Neuronal stem cell (in vitro differentiated cells): ENCODE measurements at regions not wholly inside any gene's neighbourhood (a gene's known extent, or its start where the extent isn't known, plus 50 kb on each side); places are given as distances from the start of the nearest gene placed in this dataset.

ENCODE experiments used
- DNase-seq: peaks from one replicate; pipeline ENCODE4 v3.0.0-alpha.2; 2013; ENCODE audit warnings: low spot score
- H2AFZ ChIP-seq: one replicate; pipeline ENCODE4 v1.6.1; 2013; ENCODE audit warnings: mild to moderate bottlenecking, low read length, inconsistent platforms
- H2AK5ac ChIP-seq: 2 replicates; pipeline ENCODE4 v1.6.1; 2013; ENCODE audit warnings: low read depth, mild to moderate bottlenecking, inconsistent platforms, low read length, moderate library complexity, mixed read lengths
- H2BK120ac ChIP-seq: 2 replicates; pipeline ENCODE4 v1.6.1; 2013; ENCODE audit warnings: low read depth, mild to moderate bottlenecking, inconsistent platforms, low read length, moderate library complexity, mixed read lengths
- H2BK12ac ChIP-seq: one replicate; pipeline ENCODE4 v1.6.1; 2013; ENCODE audit warnings: low read length, inconsistent platforms
- H2BK15ac ChIP-seq: 2 replicates; pipeline ENCODE4 v1.6.1; 2013; ENCODE audit warnings: mild to moderate bottlenecking, low read length, inconsistent platforms, mixed read lengths
- H2BK5ac ChIP-seq: one replicate; pipeline ENCODE4 v1.6.1; 2013; ENCODE audit warnings: inconsistent platforms, mild to moderate bottlenecking, low read length, moderate library complexity
- H3K14ac ChIP-seq: one replicate; pipeline ENCODE4 v1.6.1; 2013; ENCODE audit warnings: low read length, inconsistent platforms
- H3K18ac ChIP-seq: 2 replicates; pipeline ENCODE4 v1.6.1; 2013; ENCODE audit warnings: low read length, inconsistent platforms
- H3K23ac ChIP-seq: 2 replicates; pipeline ENCODE4 v1.6.1; 2013; ENCODE audit warnings: low read depth, mild to moderate bottlenecking, mixed read lengths, low read length, inconsistent platforms; ENCODE audit not compliant: poor library complexity
- H3K27ac ChIP-seq: replicated peaks from 3 replicates; pipeline ENCODE4 v1.5.1; 2013; ENCODE audit warnings: low read length, inconsistent platforms
- H3K27me3 ChIP-seq, 3 experiments: 2 replicates each; pipeline ENCODE4 v1.6.1; 2013; ENCODE audit warnings: low read length in 3 of 3, mild to moderate bottlenecking in 2 of 3, inconsistent platforms in 1 of 3, low read depth in 1 of 3, mixed read lengths in 1 of 3, moderate library complexity in 1 of 3; ENCODE audit not compliant: control insufficient read depth in 3 of 3, insufficient read depth in 3 of 3
- H3K36me3 ChIP-seq, 2 donors: replicated peaks in 1 of 2; 2 replicates each; pipeline ENCODE4 v1.6.1; 2013; ENCODE audit warnings: low read length in 2 of 2; ENCODE audit not compliant: control insufficient read depth in 2 of 2, insufficient read depth in 2 of 2
- H3K4ac ChIP-seq: 2 replicates; pipeline ENCODE4 v1.6.1; 2013; ENCODE audit warnings: inconsistent platforms, mild to moderate bottlenecking, low read length, moderate library complexity
- H3K4me1 ChIP-seq, 2 donors: 1 replicate in 1 of 2; 2 replicates in 1 of 2; pipeline ENCODE4 v1.6.1; 2013; ENCODE audit warnings: low read length in 2 of 2, low read depth in 1 of 2; ENCODE audit not compliant: control insufficient read depth in 2 of 2, insufficient read depth in 1 of 2
- H3K4me2 ChIP-seq: one replicate; pipeline ENCODE4 v1.6.1; 2013; ENCODE audit warnings: mild to moderate bottlenecking, low read length, inconsistent platforms; ENCODE audit not compliant: insufficient read depth, poor library complexity, severe bottlenecking
- H3K4me3 ChIP-seq, 2 donors: 2 replicates each; pipeline ENCODE4 v1.5.1; 2013; ENCODE audit warnings: low read length in 2 of 2, mild to moderate bottlenecking in 2 of 2, inconsistent platforms in 1 of 2, moderate library complexity in 1 of 2
- H3K79me1 ChIP-seq: one replicate; pipeline ENCODE4 v1.6.1; 2013; ENCODE audit warnings: low read depth, mild to moderate bottlenecking, inconsistent platforms, low read length, moderate library complexity
- H3K9ac ChIP-seq: one replicate; pipeline ENCODE4 v1.6.1; 2013; ENCODE audit warnings: mild to moderate bottlenecking, low read depth, low read length, inconsistent platforms; ENCODE audit not compliant: poor library complexity
- H3K9me3 ChIP-seq, 2 donors: replicated peaks in 1 of 2; 2 replicates each; pipeline versions ENCODE3 to v1.6.1; 2013; ENCODE audit warnings: low read length in 2 of 2, mild to moderate bottlenecking in 2 of 2, inconsistent platforms in 1 of 2, low read depth in 1 of 2, mixed read lengths in 1 of 2, moderate library complexity in 1 of 2; ENCODE audit not compliant: control insufficient read depth in 2 of 2, insufficient read depth in 1 of 2
- H4K8ac ChIP-seq: one replicate; pipeline ENCODE4 v1.6.1; 2013; ENCODE audit warnings: low read depth, mild to moderate bottlenecking, inconsistent platforms, low read length, moderate library complexity
- H4K91ac ChIP-seq: one replicate; pipeline ENCODE4 v1.6.1; 2013; ENCODE audit warnings: low read length, low read depth, mild to moderate bottlenecking, inconsistent platforms; ENCODE audit not compliant: poor library complexity
- WGBS, 2 donors: extraction: QIAGEN DNeasy Blood & Tissue Kit; methylation state at CpG; one replicate each; pipeline ENCODE4 v1.1.7; 2013; ENCODE audit warnings: missing lambda C conversion rate in 2 of 2, mixed read lengths in 1 of 2; ENCODE audit not compliant: insufficient read length in 2 of 2, insufficient replicate concordance in 1 of 2; ENCODE audit errors: extremely low coverage in 2 of 2; 5-methylcytosine and 5-hydroxymethylcytosine counted together

DNA sequence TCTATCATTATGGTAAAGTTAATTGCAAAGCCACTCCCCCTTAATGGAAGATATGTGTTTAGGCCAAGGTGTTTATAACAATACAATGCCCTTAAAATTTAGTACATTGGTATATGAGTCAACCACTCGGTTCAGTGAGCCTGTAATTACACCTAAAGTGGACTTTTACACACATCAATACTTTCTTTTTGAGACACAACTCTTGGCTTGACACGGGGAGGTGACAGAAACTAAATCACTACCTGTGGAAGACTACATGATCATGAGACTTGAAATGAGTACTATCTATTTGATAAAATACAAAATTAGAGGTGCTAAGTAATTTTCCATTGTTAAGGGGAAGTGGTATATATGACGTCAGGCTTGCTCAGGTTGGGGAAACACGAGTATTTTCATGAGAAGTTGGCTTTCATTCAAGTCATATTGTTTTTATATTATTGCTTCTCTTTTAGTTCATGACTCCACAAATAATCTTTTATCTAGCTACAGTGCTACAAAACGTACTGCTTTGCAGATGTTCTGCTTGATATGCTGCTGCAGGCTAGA, 918.3 kb downstream of the ARAP2 start:
- H3K9ac ChIP-seq = no peak overlapping the region
- H3K4me2 ChIP-seq = no peak overlapping the region
- H3K23ac ChIP-seq = no peak overlapping the region
- no peak overlapping the region for H3K4ac ChIP-seq
- H2BK120ac ChIP-seq = no peak overlapping the region
- H4K8ac ChIP-seq = no peak overlapping the region
- no peaks in the 10 kb centered on the region for H3K9me3 ChIP-seq
- no peak overlapping the region for H3K4me3 ChIP-seq
- no peaks in the 10 kb centered on the region for H3K27me3 ChIP-seq
- no peak overlapping the region for H3K14ac ChIP-seq
- no peak overlapping the region for H3K18ac ChIP-seq
- H2AFZ ChIP-seq = no peak overlapping the region
- no peak overlapping the region for H2AK5ac ChIP-seq
- no peaks in the 10 kb centered on the region for H3K36me3 ChIP-seq
- no CpG with 5 or more reads among the region's 5 CpGs for WGBS, 2 donors
- H2BK15ac ChIP-seq = no peak overlapping the region
- DNase-seq = no peak
- no peaks in the 10 kb centered on the region for H3K4me1 ChIP-seq
- no peak overlapping the region for H4K91ac ChIP-seq
- no peaks in the 10 kb centered on the region for H3K79me1 ChIP-seq
- H2BK12ac ChIP-seq = no peak overlapping the region
- no peak overlapping the region for H2BK5ac ChIP-seq
- H3K27ac ChIP-seq = no peak overlapping the region

DNA sequence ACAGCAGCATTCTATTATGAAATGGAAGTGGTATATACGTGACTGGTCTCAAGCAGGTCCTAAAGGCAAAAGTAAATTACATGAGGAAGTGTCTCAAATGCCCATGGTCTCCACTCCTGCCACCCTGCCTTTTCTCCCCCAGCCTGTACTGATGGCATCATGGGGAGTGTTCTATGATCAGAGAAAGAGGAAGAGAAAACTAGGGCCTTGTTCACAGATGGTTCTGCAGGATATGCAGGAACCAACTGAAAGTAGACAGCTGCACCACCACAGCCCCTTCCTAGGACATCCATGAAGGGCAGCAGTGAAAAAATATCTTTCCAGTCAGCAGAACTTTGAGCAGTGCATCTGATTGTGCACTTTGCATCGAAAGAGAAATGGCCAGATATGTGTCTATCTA, 901.5 kb downstream of the ARAP2 start:
- Histone ChIP-seq H3K36me3 (no peaks in the 10 kb centered on the region), H3K4me3 (no peak overlapping the region), H2BK120ac (no peak overlapping the region), H2BK15ac (no peak overlapping the region), H3K4ac (no peak overlapping the region), H3K9ac (no peak overlapping the region), H2BK12ac (no peak overlapping the region), H2BK5ac (no peak overlapping the region), H3K4me2 (no peak overlapping the region), H3K9me3 (no peaks in the 10 kb centered on the region), H4K8ac (no peak overlapping the region), H3K79me1 (no peaks in the 10 kb centered on the region), H3K27me3 (no peaks in the 10 kb centered on the region), H3K4me1 (no peaks in the 10 kb centered on the region), H3K23ac (no peak overlapping the region), H2AK5ac (no peak overlapping the region), H2AFZ (no peak overlapping the region), H3K18ac (no peak overlapping the region), H3K27ac (no peak overlapping the region), H3K14ac (no peak overlapping the region), H4K91ac (no peak overlapping the region)
- no CpG with 5 or more reads among the region's 2 CpGs for WGBS, 2 donors
- no peak for DNase-seq

DNA sequence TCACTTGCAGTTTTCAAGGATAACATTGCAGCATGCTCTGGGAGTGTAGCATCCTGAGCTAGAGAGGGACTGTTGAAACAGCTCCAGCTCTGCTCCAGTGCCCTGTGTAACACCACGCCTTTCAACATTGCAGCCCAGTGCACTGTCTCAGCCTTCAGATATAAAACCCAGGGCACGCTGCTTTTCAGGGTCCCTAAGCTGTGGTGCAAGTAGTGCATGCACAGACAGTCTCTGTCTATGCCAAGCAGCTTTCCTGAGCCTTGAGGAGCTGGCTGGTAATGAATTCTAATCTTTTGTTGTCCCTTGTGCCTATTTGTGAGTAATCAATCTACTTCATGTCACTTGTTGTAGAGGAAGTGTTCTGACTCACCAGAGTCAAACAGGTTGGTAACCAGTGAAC, 897.0 kb downstream of the ARAP2 start:
- H2AK5ac ChIP-seq = no peak overlapping the region
- H4K91ac ChIP-seq = no peak overlapping the region
- H3K27ac ChIP-seq = no peak overlapping the region
- no peak overlapping the region for H3K4me2 ChIP-seq
- H3K9me3 ChIP-seq = peaks cover 7 to 8% of the 10 kb centered on the region in 2 donors
- H3K4me3 ChIP-seq = no peak overlapping the region
- H3K9ac ChIP-seq = no peak overlapping the region
- H3K14ac ChIP-seq = no peak overlapping the region
- no peak overlapping the region for H2BK15ac ChIP-seq
- H3K79me1 ChIP-seq = no peaks in the 10 kb centered on the region
- no peak overlapping the region for H3K18ac ChIP-seq
- H4K8ac ChIP-seq = no peak overlapping the region
- H3K4ac ChIP-seq = no peak overlapping the region
- H3K23ac ChIP-seq = no peak overlapping the region
- H2AFZ ChIP-seq = no peak overlapping the region
- no peak overlapping the region for H2BK12ac ChIP-seq
- no peak overlapping the region for H2BK120ac ChIP-seq
- no peaks in the 10 kb centered on the region for H3K36me3 ChIP-seq
- WGBS, 2 donors = no CpG with 5 or more reads among the region's 2 CpGs
- DNase-seq = no peak
- H2BK5ac ChIP-seq = no peak overlapping the region
- no peaks in the 10 kb centered on the region for H3K27me3 ChIP-seq
- no peaks in the 10 kb centered on the region for H3K4me1 ChIP-seq

DNA sequence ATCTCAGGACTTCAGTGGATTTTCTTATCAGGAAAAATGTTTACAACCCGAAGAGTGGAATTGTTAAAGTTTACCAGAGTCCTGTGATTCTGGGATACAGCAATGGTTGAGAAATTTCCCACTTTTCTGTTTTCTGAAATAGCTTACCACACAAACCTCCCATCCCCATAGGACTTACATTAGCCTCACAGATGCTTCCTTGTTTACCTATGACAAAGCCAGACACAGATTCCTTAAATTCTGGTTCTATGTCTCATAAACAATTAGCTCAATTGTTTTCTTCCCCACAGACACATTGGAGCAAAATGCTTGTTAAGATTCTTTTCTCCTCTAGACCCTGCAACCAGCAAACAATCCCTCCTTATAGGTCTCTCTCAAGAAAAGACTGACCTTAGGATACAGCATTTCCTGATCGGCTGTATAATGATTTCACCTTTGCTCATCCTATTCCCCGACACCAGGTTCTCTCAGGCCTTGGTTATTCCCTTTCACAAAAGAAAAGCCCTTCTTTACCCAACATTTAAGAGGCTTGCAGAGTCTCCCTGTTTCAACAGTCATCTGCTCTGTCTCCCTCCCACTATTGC, 886.2 kb downstream of the ARAP2 start:
- no peak overlapping the region for H3K14ac ChIP-seq
- H2AFZ ChIP-seq = no peak overlapping the region
- H3K9me3 ChIP-seq = no peaks in the 10 kb centered on the region
- no peaks in the 10 kb centered on the region for H3K27me3 ChIP-seq
- H2BK15ac ChIP-seq = no peak overlapping the region
- DNase-seq = no peak
- WGBS, 2 donors = no CpG with 5 or more reads among the region's 3 CpGs
- H3K23ac ChIP-seq = no peak overlapping the region
- no peak overlapping the region for H3K4me3 ChIP-seq
- H3K4ac ChIP-seq = no peak overlapping the region
- no peak overlapping the region for H2BK120ac ChIP-seq
- H3K79me1 ChIP-seq = no peaks in the 10 kb centered on the region
- H2BK5ac ChIP-seq = no peak overlapping the region
- no peak overlapping the region for H4K91ac ChIP-seq
- H3K18ac ChIP-seq = no peak overlapping the region
- no peaks in the 10 kb centered on the region for H3K36me3 ChIP-seq
- H2AK5ac ChIP-seq = no peak overlapping the region
- H3K9ac ChIP-seq = no peak overlapping the region
- no peak overlapping the region for H4K8ac ChIP-seq
- H3K4me1 ChIP-seq = no peaks in the 10 kb centered on the region
- no peak overlapping the region for H3K4me2 ChIP-seq
- H2BK12ac ChIP-seq = no peak overlapping the region
- no peak overlapping the region for H3K27ac ChIP-seq
